Uterus (tissue), 3 donors: ENCODE measurements at regions not wholly inside any gene's neighbourhood (a gene's known extent, or its start where the extent isn't known, plus 50 kb on each side); places are given as distances from the start of the nearest gene placed in this dataset.

Experiments
- DNase-seq, 2 donors: peaks; one replicate each; pipeline ENCODE4 v3.0.0-alpha.2; 2019 to 2020
- H3K27ac ChIP-seq, 2 donors: fragments of 200-600 bp; sonication (generic); 1 replicate in 1 of 2; 2 replicates in 1 of 2; pipeline ENCODE4 v1.5.1; 2016 to 2018
- H3K27me3 ChIP-seq, 2 donors: fragments of 200-600 bp; sonication (generic); one replicate each; pipeline ENCODE4 v1.5.1; 2018 to 2019; ENCODE audit warnings: control low read depth in 1 of 2
- H3K36me3 ChIP-seq, 2 donors: fragments of 200-600 bp; sonication (generic); one replicate each; pipeline ENCODE4 v1.5.1; 2019; ENCODE audit warnings: control low read depth in 1 of 2
- H3K4me1 ChIP-seq, 2 donors: fragments of 200-600 bp; sonication (generic); one replicate each; pipeline ENCODE4 v1.5.1; 2018 to 2019; ENCODE audit warnings: control low read depth in 1 of 2
- H3K4me3 ChIP-seq, 2 donors: fragments of 200-600 bp; sonication (generic); 1 replicate in 1 of 2; 2 replicates in 1 of 2; pipeline ENCODE4 v1.5.1; 2018 to 2019; ENCODE audit warnings: mild to moderate bottlenecking in 1 of 2
- H3K9me3 ChIP-seq, 2 donors: fragments of 200-600 bp; sonication (generic); one replicate each; pipeline ENCODE4 v1.5.1; 2019; ENCODE audit warnings: control low read depth in 1 of 2
- POLR2A ChIP-seq, 2 donors: fragments of 450-650 bp; IDR thresholded peaks; one replicate each; pipeline ENCODE4 v1.6.1; 2016; ENCODE audit warnings: antibody characterized with exemption in 2 of 2, mild to moderate bottlenecking in 1 of 2, moderate library complexity in 1 of 2
- intact Hi-C: fragments of 100-400 bp; cut with DNase I; formaldehyde crosslinking; loops from one replicate; pipeline ENCODE4 v1.15.1; 2023; ENCODE audit warnings: low total_unique reads
- TF ChIP-seq, protein P1 (sequence below), 4 experiments: fragments of 200-600 bp in 2 of 4; fragments of 450-650 bp in 2 of 4; sonication (generic) in 2 of 4; IDR thresholded peaks; one replicate each; pipeline ENCODE4 v1.5.1; 2016 to 2019; ENCODE audit warnings: antibody characterized with exemption in 4 of 4, mild to moderate bottlenecking in 2 of 4, moderate library complexity in 1 of 4
- donor health status: DM: yes; HTN: yes; CAD: no.

DNA sequence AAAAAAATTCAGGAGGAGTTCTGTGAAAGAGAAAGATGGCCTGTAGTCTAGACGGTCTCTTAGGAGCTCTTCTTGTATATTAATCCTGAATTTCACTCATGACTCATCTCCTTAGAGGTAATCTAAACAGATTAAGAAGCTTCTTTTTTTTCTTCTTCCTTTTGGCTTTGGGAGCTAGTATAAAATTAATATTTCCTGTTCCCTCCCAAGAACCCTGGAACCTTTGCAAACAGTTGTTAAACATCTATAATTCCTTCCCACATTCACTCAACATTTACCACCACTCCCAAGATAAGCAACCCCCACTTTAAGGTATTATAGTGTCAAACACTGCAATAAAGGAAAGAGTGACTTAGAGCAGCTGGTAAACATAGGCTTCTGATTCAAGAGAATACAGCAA, 146.4 kb upstream of the EDNRA start:
- H3K27me3 ChIP-seq = no peaks in the 10 kb centered on the region
- no peak for DNase-seq
- H3K36me3 ChIP-seq = no peaks in the 10 kb centered on the region
- intact Hi-C loops = no loop called here
- H3K27ac ChIP-seq = peak overlapping the region; percentile 33 to 36
- H3K4me3 ChIP-seq = no peak overlapping the region
- no peaks in the 10 kb centered on the region for H3K9me3 ChIP-seq
- H3K4me1 ChIP-seq = peaks cover 0 to 6% of the 10 kb centered on the region in 2 donors
- TF ChIP-seq POLR2A (IDR thresholded peaks at IDR 0.05) = no peak
- TF ChIP-seq, protein P1, sequence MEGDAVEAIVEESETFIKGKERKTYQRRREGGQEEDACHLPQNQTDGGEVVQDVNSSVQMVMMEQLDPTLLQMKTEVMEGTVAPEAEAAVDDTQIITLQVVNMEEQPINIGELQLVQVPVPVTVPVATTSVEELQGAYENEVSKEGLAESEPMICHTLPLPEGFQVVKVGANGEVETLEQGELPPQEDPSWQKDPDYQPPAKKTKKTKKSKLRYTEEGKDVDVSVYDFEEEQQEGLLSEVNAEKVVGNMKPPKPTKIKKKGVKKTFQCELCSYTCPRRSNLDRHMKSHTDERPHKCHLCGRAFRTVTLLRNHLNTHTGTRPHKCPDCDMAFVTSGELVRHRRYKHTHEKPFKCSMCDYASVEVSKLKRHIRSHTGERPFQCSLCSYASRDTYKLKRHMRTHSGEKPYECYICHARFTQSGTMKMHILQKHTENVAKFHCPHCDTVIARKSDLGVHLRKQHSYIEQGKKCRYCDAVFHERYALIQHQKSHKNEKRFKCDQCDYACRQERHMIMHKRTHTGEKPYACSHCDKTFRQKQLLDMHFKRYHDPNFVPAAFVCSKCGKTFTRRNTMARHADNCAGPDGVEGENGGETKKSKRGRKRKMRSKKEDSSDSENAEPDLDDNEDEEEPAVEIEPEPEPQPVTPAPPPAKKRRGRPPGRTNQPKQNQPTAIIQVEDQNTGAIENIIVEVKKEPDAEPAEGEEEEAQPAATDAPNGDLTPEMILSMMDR (IDR thresholded peaks at IDR 0.05) = no peak

DNA sequence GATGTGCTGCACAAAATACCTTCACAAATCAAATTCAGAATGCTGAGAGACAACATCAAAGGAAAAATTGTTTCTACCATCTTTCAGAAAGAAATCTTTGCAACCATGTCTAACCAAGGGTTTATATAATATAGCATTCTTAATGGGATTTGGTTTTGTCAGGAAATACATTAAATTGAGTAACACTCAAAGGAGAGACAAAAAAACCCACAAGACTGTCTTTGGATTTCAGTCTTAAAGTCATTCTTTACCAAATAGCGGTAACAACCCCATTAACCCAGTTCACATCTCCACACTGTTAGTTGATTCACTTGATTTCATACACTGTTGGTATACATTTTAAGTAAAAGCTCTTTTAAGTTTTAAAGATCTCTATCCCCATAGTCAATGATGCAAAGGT, 145.7 kb upstream of the EDNRA start:
- intact Hi-C loops = no loop called here
- TF ChIP-seq, protein P1 (IDR thresholded peaks at IDR 0.05) = no peak
- DNase-seq = no peak
- Histone ChIP-seq H3K4me1 (peaks cover 0 to 6% of the 10 kb centered on the region in 2 donors), H3K27ac (peak overlapping the region in 1 of 2 donors; percentile 33), H3K9me3 (no peaks in the 10 kb centered on the region), H3K4me3 (no peak overlapping the region), H3K36me3 (no peaks in the 10 kb centered on the region), H3K27me3 (no peaks in the 10 kb centered on the region)

DNA sequence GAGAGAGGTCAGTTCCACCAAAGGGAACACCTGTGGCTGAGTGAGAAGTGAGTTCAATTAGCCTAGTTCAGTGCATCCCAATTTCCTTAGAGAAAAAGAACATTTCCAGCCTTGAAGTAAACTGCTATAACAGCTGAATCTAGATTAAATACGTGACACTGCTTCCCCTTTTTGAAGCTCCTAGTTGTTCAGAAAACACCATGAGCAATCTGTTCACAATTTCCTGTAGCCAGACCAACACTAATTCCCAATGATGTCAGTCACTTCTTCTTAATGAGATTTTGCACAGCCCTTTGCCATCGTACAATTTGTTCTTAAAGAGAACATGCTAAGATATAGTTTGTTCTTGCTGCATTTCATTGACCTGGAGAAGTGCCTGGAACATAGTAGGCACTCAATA, 144.6 kb upstream of the EDNRA start:
- Histone ChIP-seq H3K36me3 (no peaks in the 10 kb centered on the region), H3K27me3 (no peaks in the 10 kb centered on the region)
- DNase-seq = no peak

DNA sequence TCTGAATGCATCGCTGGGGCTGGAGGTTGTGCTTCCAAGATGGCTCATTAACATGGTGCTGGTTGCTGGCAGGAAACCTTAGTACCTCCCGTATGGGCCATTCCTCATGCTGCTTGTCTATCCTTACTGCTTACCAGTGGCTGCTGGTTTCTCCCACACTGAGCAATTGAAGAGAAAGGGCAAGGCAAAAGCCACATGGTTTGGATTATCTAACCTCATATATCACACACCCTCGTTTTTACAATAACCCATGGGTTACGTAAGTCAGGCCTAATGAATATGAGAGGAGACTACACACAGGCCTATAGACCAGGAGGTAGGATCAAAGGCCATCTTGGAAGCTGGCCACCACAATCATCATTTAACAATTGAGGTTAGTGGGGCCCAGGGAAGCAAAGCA, 141.8 kb upstream of the EDNRA start:
- TF ChIP-seq POLR2A (IDR thresholded peaks at IDR 0.05) = no peak
- TF ChIP-seq, protein P1 (IDR thresholded peaks at IDR 0.05) = no peak
- Histone ChIP-seq H3K27ac (no peak overlapping the region), H3K4me3 (no peak overlapping the region), H3K36me3 (no peaks in the 10 kb centered on the region), H3K9me3 (no peaks in the 10 kb centered on the region), H3K27me3 (no peaks in the 10 kb centered on the region), H3K4me1 (no peaks in the 10 kb centered on the region)
- no peak for DNase-seq
- intact Hi-C loops = no loop called here

More for the DNA sequence above, 144.6 kb upstream of the EDNRA start:
- Histone ChIP-seq H3K4me1 (peaks cover 0 to 6% of the 10 kb centered on the region in 2 donors), H3K27ac (no peak overlapping the region), H3K4me3 (no peak overlapping the region), H3K9me3 (no peaks in the 10 kb centered on the region)
- TF ChIP-seq, protein P1 (IDR thresholded peaks at IDR 0.05) = no peak
- no peak for TF ChIP-seq POLR2A (IDR thresholded peaks at IDR 0.05)
- intact Hi-C loops = no loop called here

DNA sequence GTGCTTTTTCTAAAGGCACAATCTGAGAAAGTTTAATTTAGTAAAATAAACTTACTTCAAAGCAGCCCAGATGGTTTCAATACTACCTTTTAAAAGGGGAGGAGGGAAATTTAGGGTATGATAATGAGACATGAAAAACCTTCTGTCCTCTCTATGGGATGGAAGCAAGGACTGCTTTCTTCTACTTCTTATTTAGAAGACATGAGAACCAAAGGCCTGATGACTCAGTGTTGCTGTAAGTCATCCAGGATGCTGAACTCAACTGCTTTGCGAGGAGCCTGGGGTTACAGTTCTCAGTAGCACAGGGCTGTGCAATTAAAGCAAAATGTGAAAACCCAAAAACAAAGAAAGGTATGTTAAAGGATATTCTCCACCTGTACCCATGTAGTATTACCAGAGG, 140.8 kb upstream of the EDNRA start:
- intact Hi-C loops = no loop called here
- peak overlapping the region; percentile 33 to 55 for H3K27ac ChIP-seq

More for the DNA sequence above, 140.8 kb upstream of the EDNRA start:
- TF ChIP-seq, protein P1 (IDR thresholded peaks at IDR 0.05) = no peak
- TF ChIP-seq POLR2A (IDR thresholded peaks at IDR 0.05) = no peak
- Histone ChIP-seq H3K36me3 (no peaks in the 10 kb centered on the region), H3K4me1 (no peaks in the 10 kb centered on the region), H3K27me3 (no peaks in the 10 kb centered on the region), H3K9me3 (no peaks in the 10 kb centered on the region), H3K4me3 (no peak overlapping the region)
- DNase-seq = peak; percentile 29 to 47
